Colonic mucosa (tissue), 4 donors: ENCODE measurements at regions not wholly inside any gene's neighbourhood (a gene's known extent, or its start where the extent isn't known, plus 50 kb on each side); places are given as distances from the start of the nearest gene placed in this dataset.

Source experiments
- DNase-seq: peaks from one replicate; pipeline ENCODE4 v3.0.0-alpha.2; 2020
- H3K27ac ChIP-seq: fragments of 200-600 bp; one replicate; pipeline ENCODE4 v1.8.0; 2021
- H3K27me3 ChIP-seq: fragments of 200-600 bp; one replicate; pipeline ENCODE4 v1.8.0; 2021
- H3K36me3 ChIP-seq: fragments of 200-600 bp; one replicate; pipeline ENCODE4 v1.8.0; 2021
- H3K4me1 ChIP-seq: fragments of 200-600 bp; one replicate; pipeline ENCODE4 v1.8.0; 2021; ENCODE audit warnings: mild to moderate bottlenecking
- H3K4me3 ChIP-seq: fragments of 200-600 bp; one replicate; pipeline ENCODE4 v1.8.0; 2021
- H3K9ac ChIP-seq, 2 donors: one replicate each; pipeline ENCODE4 v1.7.0; 2013; ENCODE audit warnings: control low read depth in 2 of 2, low read depth in 2 of 2, low read length in 2 of 2
- H3K9me3 ChIP-seq: fragments of 200-600 bp; one replicate; pipeline ENCODE4 v1.8.0; 2021
- intact Hi-C: fragments of 100-400 bp; cut with DNase I; formaldehyde crosslinking; loops from one replicate; pipeline ENCODE4 v1.14.1; 2022
- TF ChIP-seq, protein P1 (sequence below): fragments of 200-600 bp; IDR thresholded peaks from one replicate; pipeline ENCODE4 v1.8.0; 2022; ENCODE audit warnings: antibody characterized with exemption, mild to moderate bottlenecking
- donor health status: healthy.
- donor health status: DM: no; HTN: no; CAD: no.
- donor health status: DM: no; HTN: no; CAD: no.

DNA sequence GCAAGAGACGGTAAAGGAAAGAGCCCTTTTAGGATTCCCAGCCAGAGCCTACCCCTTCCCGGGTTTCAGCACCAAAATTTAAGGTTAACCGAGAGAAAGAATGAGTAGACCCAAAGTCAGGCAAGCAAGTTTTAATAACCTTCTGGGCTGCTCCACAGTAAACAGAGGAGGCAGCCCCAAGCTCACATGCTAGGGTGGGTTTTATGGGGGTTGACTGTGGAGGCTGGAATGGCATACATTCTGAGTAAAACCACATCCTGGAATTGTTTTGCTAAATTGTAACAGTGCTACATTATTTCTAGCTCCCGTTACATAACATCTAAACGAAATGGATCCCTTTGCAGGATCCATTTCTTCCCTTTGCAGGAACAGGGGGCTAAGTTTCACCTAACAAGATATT lies 102.2 kb upstream of the USP9Y start:
- H3K27ac ChIP-seq, result no peak overlapping the region
- no peak overlapping the region for H3K4me3 ChIP-seq
- H3K36me3 ChIP-seq, result no peaks in the 10 kb centered on the region
- no peaks in the 10 kb centered on the region for H3K27me3 ChIP-seq
- intact Hi-C loops, result no loop called here
- H3K4me1 ChIP-seq, result no peaks in the 10 kb centered on the region
- DNase-seq, result no peak
- H3K9ac ChIP-seq, result no peak overlapping the region
- TF ChIP-seq, protein P1, sequence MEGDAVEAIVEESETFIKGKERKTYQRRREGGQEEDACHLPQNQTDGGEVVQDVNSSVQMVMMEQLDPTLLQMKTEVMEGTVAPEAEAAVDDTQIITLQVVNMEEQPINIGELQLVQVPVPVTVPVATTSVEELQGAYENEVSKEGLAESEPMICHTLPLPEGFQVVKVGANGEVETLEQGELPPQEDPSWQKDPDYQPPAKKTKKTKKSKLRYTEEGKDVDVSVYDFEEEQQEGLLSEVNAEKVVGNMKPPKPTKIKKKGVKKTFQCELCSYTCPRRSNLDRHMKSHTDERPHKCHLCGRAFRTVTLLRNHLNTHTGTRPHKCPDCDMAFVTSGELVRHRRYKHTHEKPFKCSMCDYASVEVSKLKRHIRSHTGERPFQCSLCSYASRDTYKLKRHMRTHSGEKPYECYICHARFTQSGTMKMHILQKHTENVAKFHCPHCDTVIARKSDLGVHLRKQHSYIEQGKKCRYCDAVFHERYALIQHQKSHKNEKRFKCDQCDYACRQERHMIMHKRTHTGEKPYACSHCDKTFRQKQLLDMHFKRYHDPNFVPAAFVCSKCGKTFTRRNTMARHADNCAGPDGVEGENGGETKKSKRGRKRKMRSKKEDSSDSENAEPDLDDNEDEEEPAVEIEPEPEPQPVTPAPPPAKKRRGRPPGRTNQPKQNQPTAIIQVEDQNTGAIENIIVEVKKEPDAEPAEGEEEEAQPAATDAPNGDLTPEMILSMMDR, result no peak
- H3K9me3 ChIP-seq, result no peaks in the 10 kb centered on the region

DNA sequence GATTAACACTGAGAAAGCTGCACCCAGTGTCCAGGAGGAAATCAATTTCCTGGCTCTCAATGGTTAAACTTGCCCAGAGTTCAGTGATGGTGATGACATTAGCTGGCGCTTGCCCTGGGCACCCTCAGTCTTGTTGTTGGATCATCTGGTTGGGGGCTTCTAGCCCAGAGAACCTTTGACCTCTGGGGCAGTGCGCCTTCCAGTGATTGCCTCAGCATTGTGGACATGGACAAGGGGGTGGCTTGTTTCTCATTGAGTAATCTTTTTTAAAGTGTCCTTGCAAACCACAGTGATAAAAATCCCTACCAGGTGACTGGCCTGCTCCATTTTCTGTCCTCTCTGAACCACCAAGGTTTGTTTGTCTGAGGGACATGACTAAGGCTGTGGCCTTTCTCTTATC lies 95.6 kb upstream of the USP9Y start:
- H3K9me3 ChIP-seq, result no peaks in the 10 kb centered on the region
- H3K36me3 ChIP-seq, result no peaks in the 10 kb centered on the region
- intact Hi-C loops, result no loop called here
- no peak overlapping the region for H3K4me3 ChIP-seq
- H3K27me3 ChIP-seq, result no peaks in the 10 kb centered on the region
- DNase-seq, result no peak
- TF ChIP-seq, protein P1, result no peak
- no peak overlapping the region for H3K9ac ChIP-seq
- H3K27ac ChIP-seq, result no peak overlapping the region
- no peaks in the 10 kb centered on the region for H3K4me1 ChIP-seq

DNA sequence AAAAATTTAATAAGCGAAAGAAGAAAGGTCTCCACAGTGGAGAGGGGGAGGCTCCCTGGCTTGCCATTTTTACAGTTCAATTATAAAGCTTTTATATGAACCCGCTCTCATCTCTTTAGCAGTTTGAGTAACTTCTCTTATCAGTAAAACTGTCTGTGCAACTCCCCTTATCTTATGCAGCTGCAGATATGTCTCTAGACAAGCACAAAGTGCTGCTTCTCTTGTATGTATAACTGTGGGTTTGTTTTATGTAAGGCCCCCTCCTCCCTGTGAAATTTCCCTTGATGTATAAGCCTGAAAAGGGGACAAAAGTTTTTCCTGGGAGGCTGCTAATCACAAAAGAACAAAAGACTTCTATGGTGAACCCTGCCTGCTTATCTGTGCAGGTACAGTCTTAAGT lies 90.2 kb upstream of the USP9Y start:
- no peak overlapping the region for H3K4me3 ChIP-seq
- H3K9me3 ChIP-seq, result no peaks in the 10 kb centered on the region
- intact Hi-C loops, result no loop called here
- TF ChIP-seq, protein P1, result no peak
- no peak overlapping the region for H3K9ac ChIP-seq
- H3K4me1 ChIP-seq, result no peaks in the 10 kb centered on the region
- no peak for DNase-seq
- H3K27me3 ChIP-seq, result no peaks in the 10 kb centered on the region
- no peaks in the 10 kb centered on the region for H3K36me3 ChIP-seq
- H3K27ac ChIP-seq, result no peak overlapping the region

DNA sequence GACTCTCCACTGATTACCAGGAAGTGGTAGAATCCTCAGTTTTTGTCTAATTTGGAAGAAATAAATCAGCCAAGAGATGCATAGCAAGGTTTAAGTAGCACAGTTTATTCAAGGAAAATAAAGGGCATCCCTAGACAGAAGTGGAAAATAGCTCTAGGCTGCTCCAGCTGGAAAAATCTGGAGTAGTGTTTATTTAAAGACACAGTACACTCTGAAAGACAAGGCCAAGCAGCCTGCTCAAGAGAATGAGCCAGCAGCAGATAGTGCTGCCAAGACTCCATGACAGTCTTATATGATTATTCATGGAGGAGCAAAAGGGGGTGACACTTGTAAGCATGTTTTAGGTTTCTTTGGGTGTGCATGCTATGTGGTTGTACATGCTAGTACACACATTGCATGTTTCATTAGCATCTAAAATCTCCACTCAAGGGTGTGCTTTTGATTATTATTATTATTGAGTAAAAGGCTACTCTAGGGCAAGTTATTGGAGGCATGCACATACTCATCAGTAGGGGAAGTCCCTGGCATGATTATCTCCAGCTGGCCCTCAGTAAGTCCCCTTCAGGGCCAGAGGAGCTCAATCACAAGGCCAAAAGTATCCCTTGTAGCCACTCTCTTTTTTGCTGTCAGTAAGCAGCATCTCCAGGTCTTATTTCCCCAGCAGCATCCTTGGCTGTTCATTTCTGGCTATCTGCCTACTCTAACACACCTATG lies 85.1 kb upstream of the USP9Y start:
- TF ChIP-seq, protein P1, result no peak
- intact Hi-C loops, result no loop called here
- Histone ChIP-seq H3K4me1 (no peaks in the 10 kb centered on the region), H3K9ac (no peak overlapping the region), H3K27me3 (no peaks in the 10 kb centered on the region), H3K4me3 (no peak overlapping the region), H3K9me3 (no peaks in the 10 kb centered on the region), H3K27ac (no peak overlapping the region), H3K36me3 (no peaks in the 10 kb centered on the region)
- no peak for DNase-seq

DNA sequence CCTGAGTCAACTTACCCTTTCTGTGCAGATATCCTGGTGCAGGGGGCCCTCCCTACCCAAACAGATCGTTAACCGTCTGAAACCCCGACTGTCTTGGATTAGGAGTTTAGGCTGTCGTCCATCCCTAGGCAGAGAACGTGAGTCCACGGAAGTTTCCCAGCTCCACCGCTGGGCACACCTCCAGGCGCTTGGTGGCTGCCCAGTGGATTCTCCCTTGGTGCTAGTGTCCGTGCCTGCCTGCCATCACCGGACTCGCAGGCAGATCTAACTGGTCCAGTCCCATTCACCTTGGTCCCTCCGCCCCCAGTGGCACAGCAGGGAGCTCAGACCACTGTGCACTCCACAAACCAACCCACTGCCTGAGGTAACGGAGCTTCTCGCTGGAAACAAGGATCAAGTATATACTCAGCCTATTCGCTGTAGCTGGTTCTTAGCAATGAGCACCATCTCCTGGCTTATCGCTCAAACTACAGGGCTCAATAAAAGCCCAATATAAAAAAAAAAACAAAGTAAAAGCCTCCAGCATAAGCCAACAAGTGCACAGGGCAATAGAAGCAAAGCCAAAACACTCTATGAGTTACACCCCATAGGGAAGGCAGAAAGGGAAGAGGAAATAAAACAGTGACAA lies 79.5 kb upstream of the USP9Y start:
- no peaks in the 10 kb centered on the region for H3K9me3 ChIP-seq
- DNase-seq, result no peak
- H3K9ac ChIP-seq, result no peak overlapping the region
- no peaks in the 10 kb centered on the region for H3K27me3 ChIP-seq
- TF ChIP-seq, protein P1, result no peak
- H3K36me3 ChIP-seq, result no peaks in the 10 kb centered on the region
- H3K4me1 ChIP-seq, result no peaks in the 10 kb centered on the region
- H3K27ac ChIP-seq, result no peak overlapping the region
- intact Hi-C loops, result no loop called here
- H3K4me3 ChIP-seq, result no peak overlapping the region
